GM12892 (cell line): ENCODE measurements at regions not wholly inside any gene's neighbourhood (a gene's known extent, or its start where the extent isn't known, plus 50 kb on each side); places are given as distances from the start of the nearest gene placed in this dataset.

ENCODE experiments used
- POLR2A ChIP-seq: IDR thresholded peaks from 2 replicates; pipeline ENCODE4 v1.6.1; 2011; ENCODE audit warnings: low read depth, low read length, control low read depth
- POLR2AphosphoS5 ChIP-seq: IDR thresholded peaks from 2 replicates; pipeline ENCODE4 v1.6.1; 2011; ENCODE audit warnings: low read depth, low read length, control low read depth
- TAF1 ChIP-seq: IDR thresholded peaks from 2 replicates; pipeline ENCODE4 v1.6.1; 2011; ENCODE audit warnings: low read depth, mild to moderate bottlenecking, control low read depth, low read length, borderline replicate concordance

GRCh38 chr4:163624727-163625126, 130.2 kb downstream of the TMA16 start:
- TF ChIP-seq POLR2AphosphoS5 (no peak), POLR2A (no peak), TAF1 (no peak)
